Psoas muscle (tissue), 7 donors: ENCODE measurements at regions not wholly inside any gene's neighbourhood (a gene's known extent, or its start where the extent isn't known, plus 50 kb on each side); places are given as distances from the start of the nearest gene placed in this dataset.

Source experiments
- ATAC-seq, 4 donors: fragments of 200-7000 bp; cut with Tn5 transposase; one replicate each; pipeline ENCODE4 v1.9.1; 2020; ENCODE audit warnings: moderate library complexity in 3 of 4, mild to moderate bottlenecking in 2 of 4
- DNase-seq, 2 donors: peaks; one replicate each; pipeline ENCODE4 v3.0.0-alpha.2; 2020
- H3K27ac ChIP-seq: fragments of 200-600 bp; one replicate; pipeline ENCODE4 v1.8.0; 2022
- H3K27me3 ChIP-seq, 3 donors: fragments of 200-600 bp in 1 of 3; one replicate each; pipeline versions ENCODE4 v1.6.1 to v1.8.0; 2013 to 2022; ENCODE audit warnings: low read length in 2 of 3, mild to moderate bottlenecking in 2 of 3, moderate library complexity in 1 of 3; ENCODE audit not compliant: insufficient read depth in 3 of 3
- H3K36me3 ChIP-seq, 2 donors: fragments of 200-600 bp in 1 of 2; one replicate each; pipeline versions ENCODE4 v1.6.1 to v1.8.0; 2013 to 2022; ENCODE audit warnings: low read depth in 1 of 2, mild to moderate bottlenecking in 1 of 2, moderate library complexity in 1 of 2; ENCODE audit not compliant: insufficient read depth in 1 of 2
- H3K4me1 ChIP-seq: fragments of 200-600 bp; one replicate; pipeline ENCODE4 v1.8.0; 2022
- H3K4me3 ChIP-seq: fragments of 200-600 bp; one replicate; pipeline ENCODE4 v1.8.0; 2022; ENCODE audit warnings: mild to moderate bottlenecking
- H3K9me3 ChIP-seq: fragments of 200-600 bp; one replicate; pipeline ENCODE4 v1.8.0; 2022
- CTCF ChIP-seq: fragments of 200-600 bp; IDR thresholded peaks from one replicate; pipeline ENCODE4 v1.8.0; 2022; ENCODE audit warnings: antibody characterized with exemption
- WGBS, 3 donors: extraction: QIAGEN DNeasy Blood & Tissue Kit; methylation state at CpG; one replicate each; pipeline versions ENCODE4 v1.1.6 to v1.1.7; 2013; 5-methylcytosine and 5-hydroxymethylcytosine counted together
- intact Hi-C, 2 donors: fragments of 100-400 bp; cut with DNase I; formaldehyde crosslinking; loops; one replicate each; pipeline versions ENCODE4 v1.11.0 to v1.14.2; 2022
- donor health status: healthy with polysubstance abuse.
- donor health status: DM: no; HTN: no; CAD: no; lungs with moderate emphysema.
- donor health status: Bipolar disorder and iron deficiency.
- donor health status: healthy.
- donor health status: DM: yes; HTN: yes; CAD: no.
- donor health status: DM: no; HTN: no; CAD: no.
- donor health status: DM: yes; HTN: yes; CAD: no.

GRCh38 chr2:158049129-158049855 is 52.4 kb upstream of the UPP2 start:
- 37 to 44% (median 39%) methylated on average over 3 of the region's 3 CpGs for WGBS, 3 donors
- Histone ChIP-seq H3K9me3 (no peaks in the 10 kb centered on the region), H3K27ac (no peak overlapping the region), H3K4me1 (no peaks in the 10 kb centered on the region), H3K36me3 (no peaks in the 10 kb centered on the region), H3K4me3 (no peak overlapping the region), H3K27me3 (no peaks in the 10 kb centered on the region)
- no peak for ATAC-seq
- TF ChIP-seq CTCF = no peak
- intact Hi-C loops = no loop called here
- no peak for DNase-seq

- ATAC-seq = no peak
- H3K4me1 ChIP-seq = no peaks in the 10 kb centered on the region
- TF ChIP-seq CTCF = no peak
- no peak overlapping the region for H3K27ac ChIP-seq
- DNase-seq = no peak
- H3K9me3 ChIP-seq = no peaks in the 10 kb centered on the region
- intact Hi-C loops = no loop called here
- no peaks in the 10 kb centered on the region for H3K27me3 ChIP-seq
- no peak overlapping the region for H3K4me3 ChIP-seq
- WGBS, 3 donors = 81 to 83% (median 83%) methylated on average over 3 of the region's 3 CpGs
- no peaks in the 10 kb centered on the region for H3K36me3 ChIP-seq
These were observed 53.3 kb upstream of the UPP2 start for GRCh38 chr2:158048327-158048726.

GRCh38 chr2:158047156-158047611 is 54.5 kb upstream of the UPP2 start:
- Histone ChIP-seq H3K4me3 (no peak overlapping the region), H3K27me3 (no peaks in the 10 kb centered on the region), H3K36me3 (no peaks in the 10 kb centered on the region), H3K4me1 (no peaks in the 10 kb centered on the region), H3K9me3 (no peaks in the 10 kb centered on the region), H3K27ac (no peak overlapping the region)
- no peak for TF ChIP-seq CTCF
- no peak for DNase-seq
- ATAC-seq = no peak
- intact Hi-C loops = no loop called here
- WGBS, 3 donors = 57 to 65% (median 62%) methylated on average over 5 of the region's 5 CpGs

GRCh38 chr2:158046121-158046880 is 55.4 kb upstream of the UPP2 start:
- no peaks in the 10 kb centered on the region for H3K36me3 ChIP-seq
- TF ChIP-seq CTCF = no peak
- intact Hi-C loops = no loop called here
- H3K4me1 ChIP-seq = no peaks in the 10 kb centered on the region
- H3K9me3 ChIP-seq = no peaks in the 10 kb centered on the region
- no peak overlapping the region for H3K4me3 ChIP-seq
- no peak overlapping the region for H3K27ac ChIP-seq
- no peak for ATAC-seq
- WGBS, 3 donors = 74 to 76% (median 74%) methylated on average over 4 of the region's 4 CpGs
- H3K27me3 ChIP-seq = no peaks in the 10 kb centered on the region
- no peak for DNase-seq
